Thyroid gland (tissue), 4 donors: ENCODE measurements at regions not wholly inside any gene's neighbourhood (a gene's known extent, or its start where the extent isn't known, plus 50 kb on each side); places are given as distances from the start of the nearest gene placed in this dataset.

Experiments
- DNase-seq, 2 donors: peaks; one replicate each; pipeline ENCODE4 v3.0.0-alpha.2; 2019
- H3K27ac ChIP-seq, 3 donors: fragments of 200-600 bp; sonication (generic); 1 replicate in 2 of 3; 2 replicates in 1 of 3; pipeline ENCODE4 v1.5.1; 2016 to 2019; ENCODE audit warnings: mild to moderate bottlenecking in 1 of 3, moderate library complexity in 1 of 3
- H3K27me3 ChIP-seq: fragments of 200-600 bp; sonication (generic); one replicate; pipeline ENCODE4 v1.5.1; 2019
- H3K36me3 ChIP-seq, 2 donors: fragments of 200-600 bp; sonication (generic); one replicate each; pipeline ENCODE4 v1.5.1; 2016 to 2019
- H3K4me1 ChIP-seq, 2 donors: fragments of 200-600 bp; sonication (generic); one replicate each; pipeline ENCODE4 v1.5.1; 2017 to 2019
- H3K4me3 ChIP-seq, 3 donors: fragments of 200-600 bp; sonication (generic); replicated peaks in 1 of 3; 1 replicate in 2 of 3; 2 replicates in 1 of 3; pipeline ENCODE4 v1.5.1; 2016; ENCODE audit warnings: mild to moderate bottlenecking in 1 of 3
- H3K9me3 ChIP-seq: fragments of 200-600 bp; sonication (generic); one replicate; pipeline ENCODE4 v1.5.1; 2017
- CTCF ChIP-seq, 6 experiments: fragments of 200-600 bp in 3 of 6; fragments of 450-650 bp in 3 of 6; sonication (generic) in 3 of 6; IDR thresholded peaks; one replicate each; pipeline ENCODE4 v1.5.1; 2016 to 2019; ENCODE audit warnings: antibody characterized with exemption in 6 of 6, mild to moderate bottlenecking in 2 of 6, inconsistent platforms in 1 of 6, moderate library complexity in 1 of 6
- POLR2A ChIP-seq, 2 donors: fragments of 450-650 bp; IDR thresholded peaks; one replicate each; pipeline ENCODE4 v1.6.1; 2017; ENCODE audit warnings: antibody characterized with exemption in 2 of 2, mild to moderate bottlenecking in 2 of 2, moderate library complexity in 1 of 2
- WGBS, 2 donors: methylation state at CpG; one replicate each; pipeline ENCODE4 v1.1.5; 2017; 5-methylcytosine and 5-hydroxymethylcytosine counted together
- intact Hi-C: fragments of 100-400 bp; cut with DNase I; formaldehyde crosslinking; loops from one replicate; pipeline ENCODE4 v1.15.1; 2023

GRCh38 chr7:65239707-65240352, 133.8 kb upstream of the ZNF92 start:
- Histone ChIP-seq H3K9me3 (no peaks in the 10 kb centered on the region), H3K27me3 (no peaks in the 10 kb centered on the region), H3K4me3 (peak overlapping the region in 1 of 3 donors; percentile 54), H3K4me1 (peaks cover 0 to 8% of the 10 kb centered on the region in 2 donors), H3K36me3 (no peaks in the 10 kb centered on the region), H3K27ac (peak overlapping the region in 1 of 3 donors; percentile 41)
- peak; percentile 56 to 57 for DNase-seq
- WGBS, 2 donors = 1 to 2% methylated on average over 29 to 30 of the region's 52 CpGs
- TF ChIP-seq POLR2A (IDR thresholded peaks at IDR 0.05) (no peak), CTCF (IDR thresholded peaks at IDR 0.05) (no peak)
- intact Hi-C loops = no loop called here

GRCh38 chr7:65239324-65239706, 134.3 kb upstream of the ZNF92 start:
- 34 to 41% methylated on average over 9 to 15 of the region's 20 CpGs for WGBS, 2 donors
- Histone ChIP-seq H3K27ac (no peak overlapping the region), H3K9me3 (no peaks in the 10 kb centered on the region), H3K4me3 (peak overlapping the region in 1 of 3 donors; percentile 54), H3K27me3 (no peaks in the 10 kb centered on the region), H3K36me3 (no peaks in the 10 kb centered on the region), H3K4me1 (peaks cover 0 to 8% of the 10 kb centered on the region in 2 donors)
- intact Hi-C loops = no loop called here
- TF ChIP-seq POLR2A (IDR thresholded peaks at IDR 0.05) (no peak), CTCF (IDR thresholded peaks at IDR 0.05) (no peak)
- DNase-seq = no peak

GRCh38 chr7:65238785-65239184, 134.9 kb upstream of the ZNF92 start:
- H3K27me3 ChIP-seq = no peaks in the 10 kb centered on the region
- DNase-seq = no peak
- H3K36me3 ChIP-seq = no peaks in the 10 kb centered on the region
- no peaks in the 10 kb centered on the region for H3K9me3 ChIP-seq
- TF ChIP-seq POLR2A (IDR thresholded peaks at IDR 0.05) (no peak), CTCF (IDR thresholded peaks at IDR 0.05) (no peak)
- WGBS, 2 donors = 92 to 95% methylated on average over 13 to 14 of the region's 19 CpGs
- H3K27ac ChIP-seq = no peak overlapping the region
- intact Hi-C loops = no loop called here
- peaks cover 0 to 8% of the 10 kb centered on the region in 2 donors for H3K4me1 ChIP-seq
- no peak overlapping the region for H3K4me3 ChIP-seq

- no peaks in the 10 kb centered on the region for H3K27me3 ChIP-seq
- H3K27ac ChIP-seq = no peak overlapping the region
- intact Hi-C loops = no loop called here
- H3K9me3 ChIP-seq = no peaks in the 10 kb centered on the region
- H3K4me1 ChIP-seq = peaks cover 0 to 8% of the 10 kb centered on the region in 2 donors
- no peak for TF ChIP-seq POLR2A (IDR thresholded peaks at IDR 0.05)
- peak in 1 of 6 experiments; percentile 6 for TF ChIP-seq CTCF (IDR thresholded peaks at IDR 0.05)
- 61 to 62% methylated on average over 9 to 10 of the region's 10 CpGs for WGBS, 2 donors
- no peak overlapping the region for H3K4me3 ChIP-seq
- no peak for DNase-seq
- no peaks in the 10 kb centered on the region for H3K36me3 ChIP-seq
These were observed 138.1 kb upstream of the ZNF92 start for GRCh38 chr7:65235586-65235985.

- Histone ChIP-seq H3K27me3 (no peaks in the 10 kb centered on the region), H3K4me1 (no peaks in the 10 kb centered on the region), H3K27ac (no peak overlapping the region), H3K4me3 (no peak overlapping the region), H3K9me3 (no peaks in the 10 kb centered on the region), H3K36me3 (no peaks in the 10 kb centered on the region)
- no peak for DNase-seq
- intact Hi-C loops = no loop called here
- no peak for TF ChIP-seq POLR2A (IDR thresholded peaks at IDR 0.05)
- no peak for TF ChIP-seq CTCF (IDR thresholded peaks at IDR 0.05)
- 32 to 54% methylated on average over 2 of the region's 2 CpGs for WGBS, 2 donors
These were observed 140.1 kb upstream of the ZNF92 start for GRCh38 chr7:65233409-65234034.
